ENCODE measurements at regions not wholly inside any gene's neighbourhood (a gene's known extent, or its start where the extent isn't known, plus 50 kb on each side); places are given as distances from the start of the nearest gene placed in this dataset.
"Not testable (repeated sequence)": the region's sequence is repeated elsewhere in the genome, so short reads cannot be mapped to it uniquely, and the experiment has no call there.

DNA sequence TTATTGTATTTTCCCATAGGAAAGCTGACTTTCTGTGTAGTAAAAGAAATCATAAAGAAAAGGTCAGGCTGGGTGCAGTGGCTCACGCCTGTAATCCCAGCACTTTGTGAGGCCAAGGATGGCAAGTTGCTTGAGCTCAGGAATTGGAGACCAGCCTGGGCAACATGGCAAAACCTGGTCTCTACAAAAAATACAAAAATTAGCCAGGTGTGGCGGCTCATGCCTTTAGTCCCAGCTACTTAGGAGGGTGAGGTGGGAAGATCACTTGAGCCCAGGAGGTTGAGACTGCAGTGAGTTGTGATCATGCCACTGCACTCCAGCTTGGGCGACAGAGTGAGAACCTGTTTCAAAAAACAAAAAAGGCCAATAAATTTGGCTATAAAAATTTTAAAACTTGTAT, 79.4 kb upstream of the MKI67 start:
- TF ChIP-seq POLR2A, EP300 (IDR thresholded peaks at IDR 0.05): not testable (repeated sequence)
- TF ChIP-seq, protein P1, sequence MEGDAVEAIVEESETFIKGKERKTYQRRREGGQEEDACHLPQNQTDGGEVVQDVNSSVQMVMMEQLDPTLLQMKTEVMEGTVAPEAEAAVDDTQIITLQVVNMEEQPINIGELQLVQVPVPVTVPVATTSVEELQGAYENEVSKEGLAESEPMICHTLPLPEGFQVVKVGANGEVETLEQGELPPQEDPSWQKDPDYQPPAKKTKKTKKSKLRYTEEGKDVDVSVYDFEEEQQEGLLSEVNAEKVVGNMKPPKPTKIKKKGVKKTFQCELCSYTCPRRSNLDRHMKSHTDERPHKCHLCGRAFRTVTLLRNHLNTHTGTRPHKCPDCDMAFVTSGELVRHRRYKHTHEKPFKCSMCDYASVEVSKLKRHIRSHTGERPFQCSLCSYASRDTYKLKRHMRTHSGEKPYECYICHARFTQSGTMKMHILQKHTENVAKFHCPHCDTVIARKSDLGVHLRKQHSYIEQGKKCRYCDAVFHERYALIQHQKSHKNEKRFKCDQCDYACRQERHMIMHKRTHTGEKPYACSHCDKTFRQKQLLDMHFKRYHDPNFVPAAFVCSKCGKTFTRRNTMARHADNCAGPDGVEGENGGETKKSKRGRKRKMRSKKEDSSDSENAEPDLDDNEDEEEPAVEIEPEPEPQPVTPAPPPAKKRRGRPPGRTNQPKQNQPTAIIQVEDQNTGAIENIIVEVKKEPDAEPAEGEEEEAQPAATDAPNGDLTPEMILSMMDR (IDR thresholded peaks at IDR 0.05): not testable (repeated sequence)

Data from ovary (tissue), 3 donors.